ENCODE measurements at regions not wholly inside any gene's neighbourhood (a gene's known extent, or its start where the extent isn't known, plus 50 kb on each side); places are given as distances from the start of the nearest gene placed in this dataset.
"Not testable (repeated sequence)": the region's sequence is repeated elsewhere in the genome, so short reads cannot be mapped to it uniquely, and the experiment has no call there.

- Histone ChIP-seq H2BK15ac (ENCODE audit: low read depth, poor library complexity, severe bottlenecking) (peak overlapping the region; percentile 16), H4K91ac (ENCODE audit: low read length) (no peak overlapping the region), H2AK5ac (ENCODE audit: low read length, severe bottlenecking) (no peak overlapping the region), H3K36me3 (ENCODE audit: control insufficient read depth in 1 of 2, insufficient read depth in 2 of 2, low read depth in 1 of 2, low read length in 2 of 2) (no peaks in the 10 kb centered on the region), H3K4ac (ENCODE audit: low read depth in 1 of 2, low read length in 2 of 2) (no peak overlapping the region), H3K18ac (ENCODE audit: low read depth in 1 of 2, low read length in 2 of 2) (no peak overlapping the region), H3K79me1 (replicated peaks; ENCODE audit: low read length, poor library complexity, severe bottlenecking) (no peaks in the 10 kb centered on the region), H3K4me2 (ENCODE audit: low read length, poor library complexity, severe bottlenecking) (no peak overlapping the region), H2BK120ac (ENCODE audit: low read depth, low read length) (no peak overlapping the region), H3K4me1 (ENCODE audit: control insufficient read depth, insufficient read depth, low read depth, low read length) (no peaks in the 10 kb centered on the region), H2AFZ (ENCODE audit: low read depth, low read length) (no peak overlapping the region), H3K27ac (ENCODE audit: low read length, poor library complexity, severe bottlenecking) (no peak overlapping the region), H2BK12ac (ENCODE audit: low read length in 2 of 2) (no peak overlapping the region), H4K8ac (ENCODE audit: low read length) (no peak overlapping the region), H3K27me3 (ENCODE audit: control insufficient read depth in 1 of 2, insufficient read depth in 1 of 2, low read length in 2 of 2) (peaks cover 0 to 1% of the 10 kb centered on the region in 2 experiments), H3K23ac (ENCODE audit: low read length in 2 of 2) (no peak overlapping the region), H3K9me3 (ENCODE audit: control insufficient read depth, low read length) (no peaks in the 10 kb centered on the region), H3K9ac (ENCODE audit: low read length) (no peak overlapping the region), H2BK5ac (ENCODE audit: low read depth, low read length, poor library complexity, severe bottlenecking) (no peak overlapping the region), H3K14ac (ENCODE audit: low read length in 2 of 2) (no peak overlapping the region), H3K4me3 (ENCODE audit: insufficient read depth in 1 of 2, low read depth in 1 of 2, low read length in 2 of 2) (no peak overlapping the region)
- WGBS: 100% methylated on average over 3 of the region's 3 CpGs
- no peak for DNase-seq
Observed at GRCh38 chr6:15937602-15938001, 191.3 kb upstream of the MYLIP start.

- Histone ChIP-seq H4K8ac (ENCODE audit: low read length) (no peak overlapping the region), H3K4me1 (ENCODE audit: control insufficient read depth, insufficient read depth, low read depth, low read length) (no peaks in the 10 kb centered on the region), H3K27ac (ENCODE audit: low read length, poor library complexity, severe bottlenecking) (no peak overlapping the region), H3K4ac (ENCODE audit: low read depth in 1 of 2, low read length in 2 of 2) (no peak overlapping the region), H3K79me1 (replicated peaks; ENCODE audit: low read length, poor library complexity, severe bottlenecking) (no peaks in the 10 kb centered on the region), H3K36me3 (ENCODE audit: control insufficient read depth in 1 of 2, insufficient read depth in 2 of 2, low read depth in 1 of 2, low read length in 2 of 2) (no peaks in the 10 kb centered on the region), H3K14ac (ENCODE audit: low read length in 2 of 2) (no peak overlapping the region), H3K4me2 (ENCODE audit: low read length, poor library complexity, severe bottlenecking) (no peak overlapping the region), H2BK120ac (ENCODE audit: low read depth, low read length) (no peak overlapping the region), H2BK15ac (ENCODE audit: low read depth, poor library complexity, severe bottlenecking) (no peak overlapping the region), H3K18ac (ENCODE audit: low read depth in 1 of 2, low read length in 2 of 2) (no peak overlapping the region), H2AFZ (ENCODE audit: low read depth, low read length) (no peak overlapping the region), H3K23ac (ENCODE audit: low read length in 2 of 2) (no peak overlapping the region), H2AK5ac (ENCODE audit: low read length, severe bottlenecking) (no peak overlapping the region), H2BK12ac (ENCODE audit: low read length in 2 of 2) (no peak overlapping the region), H3K27me3 (ENCODE audit: control insufficient read depth in 1 of 2, insufficient read depth in 1 of 2, low read length in 2 of 2) (no peaks in the 10 kb centered on the region), H2BK5ac (ENCODE audit: low read depth, low read length, poor library complexity, severe bottlenecking) (no peak overlapping the region), H3K9me3 (ENCODE audit: control insufficient read depth, low read length) (no peaks in the 10 kb centered on the region), H3K9ac (ENCODE audit: low read length) (no peak overlapping the region), H4K91ac (ENCODE audit: low read length) (no peak overlapping the region), H3K4me3 (ENCODE audit: insufficient read depth in 1 of 2, low read depth in 1 of 2, low read length in 2 of 2) (no peak overlapping the region)
- no peak for DNase-seq
- WGBS: 78% methylated on average over 1 of the region's 1 CpG
Observed at GRCh38 chr6:15936503-15936902, 192.4 kb upstream of the MYLIP start.

GRCh38 chr6:15935661-15936060 is 193.2 kb upstream of the MYLIP start:
- Histone ChIP-seq H3K27ac (ENCODE audit: low read length, poor library complexity, severe bottlenecking) (no peak overlapping the region), H2BK5ac (ENCODE audit: low read depth, low read length, poor library complexity, severe bottlenecking) (no peak overlapping the region), H2AK5ac (ENCODE audit: low read length, severe bottlenecking) (no peak overlapping the region), H3K27me3 (ENCODE audit: control insufficient read depth in 1 of 2, insufficient read depth in 1 of 2, low read length in 2 of 2) (no peaks in the 10 kb centered on the region), H3K79me1 (replicated peaks; ENCODE audit: low read length, poor library complexity, severe bottlenecking) (no peaks in the 10 kb centered on the region), H2BK15ac (ENCODE audit: low read depth, poor library complexity, severe bottlenecking) (no peak overlapping the region), H3K4me3 (ENCODE audit: insufficient read depth in 1 of 2, low read depth in 1 of 2, low read length in 2 of 2) (no peak overlapping the region), H3K14ac (ENCODE audit: low read length in 2 of 2) (no peak overlapping the region), H3K9me3 (ENCODE audit: control insufficient read depth, low read length) (peaks cover 6% of the 10 kb centered on the region), H3K4me1 (ENCODE audit: control insufficient read depth, insufficient read depth, low read depth, low read length) (no peaks in the 10 kb centered on the region), H3K23ac (ENCODE audit: low read length in 2 of 2) (no peak overlapping the region), H2BK120ac (ENCODE audit: low read depth, low read length) (no peak overlapping the region), H2AFZ (ENCODE audit: low read depth, low read length) (no peak overlapping the region), H3K9ac (ENCODE audit: low read length) (no peak overlapping the region), H3K4ac (ENCODE audit: low read depth in 1 of 2, low read length in 2 of 2) (no peak overlapping the region), H3K18ac (ENCODE audit: low read depth in 1 of 2, low read length in 2 of 2) (no peak overlapping the region), H4K91ac (ENCODE audit: low read length) (no peak overlapping the region), H3K36me3 (ENCODE audit: control insufficient read depth in 1 of 2, insufficient read depth in 2 of 2, low read depth in 1 of 2, low read length in 2 of 2) (no peaks in the 10 kb centered on the region), H4K8ac (ENCODE audit: low read length) (no peak overlapping the region), H3K4me2 (ENCODE audit: low read length, poor library complexity, severe bottlenecking) (no peak overlapping the region), H2BK12ac (ENCODE audit: low read length in 2 of 2) (no peak overlapping the region)
- WGBS: 100% methylated on average over 1 of the region's 1 CpG
- DNase-seq: no peak

- H4K8ac ChIP-seq (ENCODE audit: low read length); H3K79me1 ChIP-seq (replicated peaks; ENCODE audit: low read length, poor library complexity, severe bottlenecking); H2BK12ac ChIP-seq (ENCODE audit: low read length in 2 of 2); H2AK5ac ChIP-seq (ENCODE audit: low read length, severe bottlenecking); H3K9me3 ChIP-seq (ENCODE audit: control insufficient read depth, low read length); DNase-seq; H3K36me3 ChIP-seq (ENCODE audit: control insufficient read depth in 1 of 2, insufficient read depth in 2 of 2, low read depth in 1 of 2, low read length in 2 of 2); H3K18ac ChIP-seq (ENCODE audit: low read depth in 1 of 2, low read length in 2 of 2); H3K4ac ChIP-seq (ENCODE audit: low read depth in 1 of 2, low read length in 2 of 2); H3K27me3 ChIP-seq (ENCODE audit: control insufficient read depth in 1 of 2, insufficient read depth in 1 of 2, low read length in 2 of 2); H2BK5ac ChIP-seq (ENCODE audit: low read depth, low read length, poor library complexity, severe bottlenecking); H3K4me3 ChIP-seq (ENCODE audit: insufficient read depth in 1 of 2, low read depth in 1 of 2, low read length in 2 of 2); H4K91ac ChIP-seq (ENCODE audit: low read length); H3K4me1 ChIP-seq (ENCODE audit: control insufficient read depth, insufficient read depth, low read depth, low read length); H3K4me2 ChIP-seq (ENCODE audit: low read length, poor library complexity, severe bottlenecking); H3K27ac ChIP-seq (ENCODE audit: low read length, poor library complexity, severe bottlenecking); H3K9ac ChIP-seq (ENCODE audit: low read length); H2BK120ac ChIP-seq (ENCODE audit: low read depth, low read length); H2BK15ac ChIP-seq (ENCODE audit: low read depth, poor library complexity, severe bottlenecking); H2AFZ ChIP-seq (ENCODE audit: low read depth, low read length); H3K23ac ChIP-seq (ENCODE audit: low read length in 2 of 2); H3K14ac ChIP-seq (ENCODE audit: low read length in 2 of 2): not testable (repeated sequence)
- WGBS: 96% methylated on average over 6 of the region's 6 CpGs
Observed at GRCh38 chr6:15931697-15932096, 197.2 kb upstream of the MYLIP start.
